IMR-90 (cell line): ENCODE measurements at regions not wholly inside any gene's neighbourhood (a gene's known extent, or its start where the extent isn't known, plus 50 kb on each side); places are given as distances from the start of the nearest gene placed in this dataset.

Experiments used
- ATAC-seq: fragments of 200-7000 bp; cut with Tn5 transposase; 2 replicates; pipeline ENCODE4 v1.9.1; 2020; ENCODE audit warnings: low read depth, mild to moderate bottlenecking, moderate library complexity
- BruUV-seq: library from RNA; stranded (reverse); fragments of 400-500 nt; replicated peaks from 2 replicates; lab custom pipeline; 2021; lab: Mats Ljungman, UMichigan
- CTCF ChIA-PET: fragments of 300-600 bp; formaldehyde crosslinking; extraction: SDS; loops from one replicate; lab custom pipeline; 2021; ENCODE audit warnings: antibody characterized with exemption; lab: Yijun Ruan, JAX
- POLR2A ChIA-PET: fragments of 300-600 bp; sonication (Branson Sonifier 250); formaldehyde crosslinking; loops from one replicate; lab custom pipeline; 2022; ENCODE audit warnings: antibody characterized with exemption; ENCODE audit not compliant: unreplicated experiment; lab: Charles Lee
- DNase-seq: peaks from one replicate; pipeline ENCODE4 v3.0.0; 2013
- H2AFZ ChIP-seq: replicated peaks from 2 replicates; pipeline ENCODE3; 2013; ENCODE audit warnings: low read length, mild to moderate bottlenecking; ENCODE audit not compliant: poor library complexity
- H2AK5ac ChIP-seq: 2 replicates; pipeline ENCODE4 v1.6.1; 2013; ENCODE audit warnings: low read depth, low read length, inconsistent platforms
- H2AK9ac ChIP-seq: replicated peaks from 2 replicates; pipeline ENCODE3; 2013; ENCODE audit warnings: mild to moderate bottlenecking, low read depth, low read length, moderate library complexity; ENCODE audit not compliant: poor library complexity
- H2BK120ac ChIP-seq: 2 replicates; pipeline ENCODE4 v1.6.1; 2013; ENCODE audit warnings: low read depth, low read length, inconsistent platforms
- H2BK15ac ChIP-seq: 3 replicates; pipeline ENCODE4 v1.6.1; 2013; ENCODE audit warnings: low read depth, low read length, inconsistent platforms
- H2BK20ac ChIP-seq: 2 replicates; pipeline ENCODE4 v1.6.1; 2013; ENCODE audit warnings: low read depth, mild to moderate bottlenecking, inconsistent platforms, low read length, moderate library complexity
- H2BK5ac ChIP-seq: 2 replicates; pipeline ENCODE4 v1.6.1; 2013; ENCODE audit warnings: mild to moderate bottlenecking, low read depth, low read length, inconsistent platforms; ENCODE audit not compliant: poor library complexity, severe bottlenecking
- H3K14ac ChIP-seq: replicated peaks from 2 replicates; pipeline ENCODE4 v1.6.1; 2013; ENCODE audit warnings: low read depth, low read length, inconsistent platforms
- H3K18ac ChIP-seq: 2 replicates; pipeline ENCODE4 v1.6.1; 2013; ENCODE audit warnings: low read depth, low read length, control low read depth
- H3K23ac ChIP-seq: 2 replicates; pipeline ENCODE4 v1.6.1; 2013; ENCODE audit warnings: low read depth, low read length, inconsistent platforms
- H3K27ac ChIP-seq: 2 replicates; pipeline ENCODE4 v1.5.1; 2013; ENCODE audit warnings: mild to moderate bottlenecking, control low read depth, low read length; ENCODE audit not compliant: insufficient read depth
- H3K27me3 ChIP-seq: 2 replicates; pipeline ENCODE4 v1.6.1; 2013; ENCODE audit warnings: low read length; ENCODE audit not compliant: control insufficient read depth, insufficient read depth
- H3K36me3 ChIP-seq: 2 replicates; pipeline ENCODE4 v1.6.1; 2013; ENCODE audit warnings: low read length, mixed read lengths; ENCODE audit not compliant: control insufficient read depth, insufficient read depth
- H3K4ac ChIP-seq: 2 replicates; pipeline ENCODE4 v1.6.1; 2013; ENCODE audit warnings: low read depth, low read length, inconsistent platforms
- H3K4me1 ChIP-seq: 2 replicates; pipeline ENCODE4 v1.6.1; 2013; ENCODE audit warnings: low read length, mixed read lengths; ENCODE audit not compliant: control insufficient read depth, insufficient read depth
- H3K4me2 ChIP-seq: 2 replicates; pipeline ENCODE4 v1.6.1; 2013; ENCODE audit warnings: low read depth, mild to moderate bottlenecking, control low read depth, low read length, moderate library complexity
- H3K4me3 ChIP-seq: 2 replicates; pipeline ENCODE4 v1.5.1; 2013; ENCODE audit warnings: low read depth, mild to moderate bottlenecking, control low read depth, low read length, moderate library complexity; ENCODE audit not compliant: insufficient read depth
- H3K56ac ChIP-seq: 2 replicates; pipeline ENCODE4 v1.6.1; 2013; ENCODE audit warnings: low read length, inconsistent platforms; ENCODE audit not compliant: insufficient read depth; ENCODE audit errors: extremely low read depth
- H3K79me1 ChIP-seq, 2 experiments: 2 replicates each; pipeline ENCODE4 v1.6.1; 2013; ENCODE audit warnings: low read length in 2 of 2, inconsistent platforms in 1 of 2, low read depth in 1 of 2
- H3K9ac ChIP-seq: 2 replicates; pipeline ENCODE4 v1.6.1; 2013; ENCODE audit warnings: low read depth, low read length, control low read depth
- H3K9me1 ChIP-seq: 2 replicates; pipeline ENCODE4 v1.6.1; 2013; ENCODE audit warnings: low read length, inconsistent platforms; ENCODE audit not compliant: insufficient read depth
- H3K9me3 ChIP-seq: 2 replicates; pipeline ENCODE4 v1.6.1; 2013; ENCODE audit warnings: low read length; ENCODE audit not compliant: control insufficient read depth, insufficient read depth
- H4K20me1 ChIP-seq: 2 replicates; pipeline ENCODE4 v1.6.1; 2013; ENCODE audit warnings: low read length, inconsistent platforms; ENCODE audit not compliant: insufficient read depth
- H4K5ac ChIP-seq: 2 replicates; pipeline ENCODE4 v1.6.1; 2013; ENCODE audit warnings: mild to moderate bottlenecking, low read depth, low read length, control low read depth
- H4K8ac ChIP-seq, 2 experiments: 2 replicates each; pipeline ENCODE4 v1.6.1; 2013; ENCODE audit warnings: low read depth in 2 of 2, low read length in 2 of 2, control low read depth in 1 of 2, inconsistent platforms in 1 of 2
- H4K91ac ChIP-seq: 2 replicates; pipeline ENCODE4 v1.6.1; 2013; ENCODE audit warnings: low read depth, low read length, inconsistent platforms; ENCODE audit not compliant: insufficient read depth
- BHLHE40 ChIP-seq: fragments of 150-350 bp; IDR thresholded peaks from 2 replicates; pipeline ENCODE4 v1.6.1; 2016; ENCODE audit warnings: mild to moderate bottlenecking, low read depth, low read length
- FOS ChIP-seq: fragments of 150-350 bp; IDR thresholded peaks from 2 replicates; pipeline ENCODE4 v1.6.1; 2016; ENCODE audit warnings: low read depth, low read length
- MAFK ChIP-seq: IDR thresholded peaks from 2 replicates; pipeline ENCODE4 v1.6.1; 2012; ENCODE audit warnings: low read depth, low read length, improper control_type of control experiment
- MXI1 ChIP-seq: IDR thresholded peaks from 2 replicates; pipeline ENCODE4 v1.6.1; 2012; ENCODE audit warnings: low read depth, mild to moderate bottlenecking, low read length, moderate library complexity, borderline replicate concordance
- POLR2A ChIP-seq: IDR thresholded peaks from 2 replicates; pipeline ENCODE4 v1.6.1; 2012; ENCODE audit warnings: mild to moderate bottlenecking, low read depth, low read length
- WGBS, 2 experiments: methylation state at CpG; one replicate each; pipeline versions ENCODE4 v1.1.5 to v1.1.7; 2013; ENCODE audit warnings: missing lambda C conversion rate in 2 of 2; ENCODE audit not compliant: insufficient read length in 1 of 2; ENCODE audit errors: extremely low coverage in 2 of 2; 5-methylcytosine and 5-hydroxymethylcytosine counted together
- dilution Hi-C: fragments of 300-500 bp; cut with HindIII; formaldehyde crosslinking; loops from one replicate; pipeline ENCODE4 v1.14.3; 2018; ENCODE audit warnings: low sequenced_read_pairs; ENCODE audit not compliant: unreplicated experiment
- in situ Hi-C: fragments of 300-500 bp; cut with MboI; formaldehyde crosslinking; loops from 3 replicates; pipeline ENCODE4 v1.14.3; 2019; ENCODE audit warnings: low sequenced_read_pairs, inconsistent platforms, mixed read lengths
- intact Hi-C: fragments of 100-400 bp; cut with micrococcal nuclease; formaldehyde crosslinking; loops from 2 replicates; pipeline ENCODE4 v1.10.0; 2022
- TF ChIP-seq, protein P1 (sequence below): fragments of 150-350 bp; IDR thresholded peaks from 2 replicates; pipeline ENCODE4 v1.6.1; 2017; ENCODE audit warnings: mild to moderate bottlenecking, antibody characterized with exemption, low read length, low read depth

- POLR2A ChIA-PET: no interaction called here
- DNase-seq: no peak
- H2AFZ ChIP-seq: no peak overlapping the region
- no peaks in the 10 kb centered on the region for H3K79me1 ChIP-seq
- no peak overlapping the region for H2AK9ac ChIP-seq
- dilution Hi-C loops (no loop called here), intact Hi-C loops (no loop called here), in situ Hi-C loops (no loop called here)
- peaks cover 23% of the 10 kb centered on the region for H3K9me3 ChIP-seq
- H3K9ac ChIP-seq: no peak overlapping the region
- no peak overlapping the region for H2BK20ac ChIP-seq
- no peak overlapping the region for H3K18ac ChIP-seq
- H3K27ac ChIP-seq: no peak overlapping the region
- BruUV-seq: no TSS peak
- H3K36me3 ChIP-seq: no peaks in the 10 kb centered on the region
- no peak overlapping the region for H3K14ac ChIP-seq
- no peak overlapping the region for H3K4ac ChIP-seq
- no peaks in the 10 kb centered on the region for H3K4me1 ChIP-seq
- no peak overlapping the region for H2BK120ac ChIP-seq
- no peak for ATAC-seq
- H3K4me2 ChIP-seq: no peak overlapping the region
- H3K9me1 ChIP-seq: no peaks in the 10 kb centered on the region
- H4K8ac ChIP-seq: no peak overlapping the region
- H2AK5ac ChIP-seq: no peak overlapping the region
- H3K56ac ChIP-seq: no peak overlapping the region
- no peak overlapping the region for H4K5ac ChIP-seq
- H3K27me3 ChIP-seq: no peaks in the 10 kb centered on the region
- H3K23ac ChIP-seq: no peak overlapping the region
- 45% methylated on average over 2 of the region's 2 CpGs; no CpG with 5 or more reads in 1 of the 2 experiments for WGBS, 2 experiments
- H2BK5ac ChIP-seq: no peak overlapping the region
- H4K20me1 ChIP-seq: no peaks in the 10 kb centered on the region
- no peak overlapping the region for H3K4me3 ChIP-seq
- no peak overlapping the region for H2BK15ac ChIP-seq
- CTCF ChIA-PET: no interaction called here
- no peak for TF ChIP-seq FOS
- no peak for TF ChIP-seq MAFK
- no peak for TF ChIP-seq BHLHE40
- no peak for TF ChIP-seq MXI1
- TF ChIP-seq, protein P1, sequence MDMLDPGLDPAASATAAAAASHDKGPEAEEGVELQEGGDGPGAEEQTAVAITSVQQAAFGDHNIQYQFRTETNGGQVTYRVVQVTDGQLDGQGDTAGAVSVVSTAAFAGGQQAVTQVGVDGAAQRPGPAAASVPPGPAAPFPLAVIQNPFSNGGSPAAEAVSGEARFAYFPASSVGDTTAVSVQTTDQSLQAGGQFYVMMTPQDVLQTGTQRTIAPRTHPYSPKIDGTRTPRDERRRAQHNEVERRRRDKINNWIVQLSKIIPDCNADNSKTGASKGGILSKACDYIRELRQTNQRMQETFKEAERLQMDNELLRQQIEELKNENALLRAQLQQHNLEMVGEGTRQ: no peak
- no peak for TF ChIP-seq POLR2A
- no peak overlapping the region for H4K91ac ChIP-seq
Observed at GRCh38 chr12:118783703-118784102, 197.6 kb upstream of the SRRM4 start.
